ENCODE measurements at regions not wholly inside any gene's neighbourhood (a gene's known extent, or its start where the extent isn't known, plus 50 kb on each side); places are given as distances from the start of the nearest gene placed in this dataset.

- TF ChIP-seq EGR1 (IDR thresholded peaks at IDR 0.05) (no peak), NFIC (IDR thresholded peaks at IDR 0.05) (no peak), TCF12 (IDR thresholded peaks at IDR 0.05; ENCODE audit: low read depth) (no peak), EP300 (IDR thresholded peaks at IDR 0.05; ENCODE audit: borderline replicate concordance) (no peak), FOXM1 (IDR thresholded peaks at IDR 0.05; ENCODE audit: borderline replicate concordance, low read depth) (no peak)
Observed at GRCh38 chr7:88565401-88565800, 194.1 kb upstream of the ZNF804B start.
